WI38 (cell line): ENCODE measurements at regions not wholly inside any gene's neighbourhood (a gene's known extent, or its start where the extent isn't known, plus 50 kb on each side); places are given as distances from the start of the nearest gene placed in this dataset.
"Not testable (repeated sequence)": the region's sequence is repeated elsewhere in the genome, so short reads cannot be mapped to it uniquely, and the experiment has no call there.

ENCODE experiments used
- H3K4me3 ChIP-seq: 2 replicates; pipeline ENCODE4 v1.5.1; 2011; ENCODE audit warnings: low read depth, mild to moderate bottlenecking, control low read depth, low read length
- TF ChIP-seq, protein P1 (sequence below): IDR thresholded peaks from 2 replicates; pipeline ENCODE4 v1.5.1; 2012; ENCODE audit warnings: low read depth, mild to moderate bottlenecking, control low read depth, low read length

DNA sequence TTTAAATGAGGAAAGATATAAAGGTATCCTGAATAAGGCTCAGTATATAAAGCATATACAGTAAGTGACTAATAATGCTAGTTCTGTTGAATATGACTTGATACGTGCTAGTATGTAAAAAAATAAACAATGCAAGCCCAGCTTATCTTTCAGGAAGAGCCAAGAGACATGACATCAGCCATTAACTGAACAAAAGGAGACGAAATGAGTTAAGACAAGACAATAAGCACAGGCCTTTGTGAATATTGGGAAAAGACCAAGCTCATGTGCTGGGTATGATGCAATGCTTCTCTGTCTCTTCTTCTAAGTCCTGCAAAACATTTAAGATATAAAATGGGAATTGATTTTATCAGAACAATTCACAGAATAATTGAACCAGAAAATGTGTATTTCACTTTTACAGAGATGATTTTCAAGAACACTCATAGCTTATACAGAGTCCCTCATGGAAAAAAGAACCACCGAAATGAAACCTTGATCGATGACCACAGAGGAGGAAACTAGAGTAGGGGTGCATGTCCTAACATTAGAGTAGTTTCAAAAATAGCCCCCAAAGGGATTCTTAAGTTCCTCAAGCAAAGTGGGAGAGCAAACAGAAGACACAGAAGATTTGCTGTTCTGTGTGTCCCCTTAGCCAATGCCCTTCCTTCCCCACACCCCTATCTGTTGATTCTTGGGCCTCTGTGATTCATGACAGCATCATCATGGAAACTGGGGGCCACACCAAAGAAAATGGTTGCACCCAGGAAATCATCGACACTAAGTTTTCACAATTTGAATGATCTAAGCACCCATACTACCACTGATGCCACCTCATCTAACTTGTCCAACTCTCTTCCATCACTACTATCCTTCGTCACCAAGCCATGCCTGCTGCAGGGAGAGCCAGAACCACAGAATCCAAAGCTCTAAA lies 68.0 kb upstream of the CRIM1 start:
- H3K4me3 ChIP-seq: no peak overlapping the region
- TF ChIP-seq, protein P1, sequence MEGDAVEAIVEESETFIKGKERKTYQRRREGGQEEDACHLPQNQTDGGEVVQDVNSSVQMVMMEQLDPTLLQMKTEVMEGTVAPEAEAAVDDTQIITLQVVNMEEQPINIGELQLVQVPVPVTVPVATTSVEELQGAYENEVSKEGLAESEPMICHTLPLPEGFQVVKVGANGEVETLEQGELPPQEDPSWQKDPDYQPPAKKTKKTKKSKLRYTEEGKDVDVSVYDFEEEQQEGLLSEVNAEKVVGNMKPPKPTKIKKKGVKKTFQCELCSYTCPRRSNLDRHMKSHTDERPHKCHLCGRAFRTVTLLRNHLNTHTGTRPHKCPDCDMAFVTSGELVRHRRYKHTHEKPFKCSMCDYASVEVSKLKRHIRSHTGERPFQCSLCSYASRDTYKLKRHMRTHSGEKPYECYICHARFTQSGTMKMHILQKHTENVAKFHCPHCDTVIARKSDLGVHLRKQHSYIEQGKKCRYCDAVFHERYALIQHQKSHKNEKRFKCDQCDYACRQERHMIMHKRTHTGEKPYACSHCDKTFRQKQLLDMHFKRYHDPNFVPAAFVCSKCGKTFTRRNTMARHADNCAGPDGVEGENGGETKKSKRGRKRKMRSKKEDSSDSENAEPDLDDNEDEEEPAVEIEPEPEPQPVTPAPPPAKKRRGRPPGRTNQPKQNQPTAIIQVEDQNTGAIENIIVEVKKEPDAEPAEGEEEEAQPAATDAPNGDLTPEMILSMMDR: no peak

DNA sequence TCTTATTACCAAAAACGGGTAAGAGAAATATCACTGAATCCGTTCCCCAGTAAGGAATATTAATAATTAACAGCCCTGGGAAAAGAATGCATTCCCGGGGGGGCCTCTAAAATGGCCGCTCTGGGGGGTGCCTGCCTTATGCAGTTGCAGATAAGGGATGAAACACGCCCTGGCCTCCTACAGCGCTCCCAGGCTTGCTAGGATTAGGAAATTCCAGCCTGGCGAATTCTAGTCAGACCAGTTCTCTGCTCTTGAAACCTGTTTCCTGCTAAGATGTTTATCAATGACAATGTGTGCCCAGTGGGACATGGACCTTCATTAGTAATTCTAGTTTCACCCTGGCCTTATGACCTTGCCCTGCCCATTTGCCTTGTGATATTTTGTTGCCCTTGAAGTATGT lies 76.1 kb upstream of the CRIM1 start:
- H3K4me3 ChIP-seq: not testable (repeated sequence)

DNA sequence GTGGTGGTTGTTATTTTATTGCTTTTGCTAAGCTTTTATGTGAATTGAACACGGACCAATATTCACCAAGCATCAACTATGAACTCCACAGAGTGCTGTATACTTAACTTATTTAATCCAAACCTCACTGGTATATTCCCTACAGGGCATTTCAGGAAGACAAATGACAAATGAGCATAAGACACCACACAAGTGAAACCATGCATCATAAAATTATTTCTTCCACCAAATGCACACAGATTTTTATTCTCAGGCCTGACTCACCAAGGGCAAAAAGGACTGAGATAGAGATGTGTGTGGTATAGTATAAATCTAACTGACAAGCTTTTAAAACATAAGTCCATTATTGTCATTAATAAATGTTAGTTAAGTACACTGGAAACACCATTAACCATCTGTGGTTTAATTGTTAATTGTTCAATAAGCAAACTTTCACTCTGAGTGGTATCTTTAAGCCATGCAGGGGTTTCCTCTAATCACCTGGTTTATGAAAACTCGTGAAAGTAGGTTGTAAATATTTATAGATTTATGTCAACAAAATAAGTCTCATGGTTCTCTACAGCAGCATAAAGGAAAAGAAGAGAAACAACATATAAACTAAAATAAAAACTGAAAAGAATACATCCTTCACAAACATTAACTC lies 77.6 kb upstream of the CRIM1 start:
- no peak overlapping the region for H3K4me3 ChIP-seq
- TF ChIP-seq, protein P1: no peak

DNA sequence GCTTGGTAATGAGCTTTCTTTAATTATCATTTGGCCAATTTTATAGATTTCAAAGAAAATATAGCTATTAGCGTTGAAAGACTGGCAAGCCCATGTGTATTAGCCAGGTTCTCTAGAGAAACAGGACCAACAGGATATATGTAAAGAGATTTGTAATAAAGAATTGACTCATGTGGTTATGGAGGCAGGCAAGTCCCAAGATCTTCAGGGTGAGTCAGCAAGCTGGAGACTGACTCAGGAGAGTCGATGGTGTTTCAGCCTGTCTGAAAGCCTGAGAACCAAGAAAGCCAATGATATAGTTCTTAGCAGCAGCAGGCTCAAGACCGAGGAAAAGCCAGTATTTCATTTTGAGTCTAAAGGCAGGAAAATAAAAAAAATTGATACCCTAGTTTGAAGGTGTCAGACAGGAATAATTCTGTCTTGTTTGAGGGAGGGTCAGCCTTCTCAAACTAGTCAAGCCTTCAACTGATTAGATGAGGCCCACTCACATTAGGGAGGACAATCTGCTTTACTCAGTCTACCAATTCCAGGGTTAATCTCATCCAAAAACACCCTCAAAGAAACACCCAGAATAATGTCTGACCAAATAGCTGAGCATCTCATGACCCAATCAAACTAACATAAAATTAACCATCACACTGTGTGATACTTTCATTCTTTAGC lies 78.3 kb upstream of the CRIM1 start:
- TF ChIP-seq, protein P1: no peak
- H3K4me3 ChIP-seq: no peak overlapping the region

DNA sequence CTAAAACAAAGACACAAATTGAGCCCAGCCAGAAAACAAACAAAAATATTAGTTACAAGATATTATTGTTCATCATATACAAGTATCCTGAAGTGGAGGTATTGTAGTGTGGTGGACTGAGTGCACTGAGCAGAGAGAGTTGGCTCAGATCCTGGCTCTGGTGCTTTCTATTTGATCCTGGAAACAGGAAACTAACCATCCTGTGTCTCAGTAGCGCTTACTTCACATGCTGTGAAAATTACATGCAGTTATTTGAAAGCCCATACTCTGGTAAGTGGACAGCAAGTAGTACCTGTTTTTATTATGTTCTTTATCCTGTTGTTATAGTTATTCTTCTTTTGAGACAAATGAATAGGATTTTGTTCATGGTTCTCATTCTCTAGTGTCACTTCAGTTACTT lies 84.3 kb upstream of the CRIM1 start:
- TF ChIP-seq, protein P1: no peak
- no peak overlapping the region for H3K4me3 ChIP-seq

DNA sequence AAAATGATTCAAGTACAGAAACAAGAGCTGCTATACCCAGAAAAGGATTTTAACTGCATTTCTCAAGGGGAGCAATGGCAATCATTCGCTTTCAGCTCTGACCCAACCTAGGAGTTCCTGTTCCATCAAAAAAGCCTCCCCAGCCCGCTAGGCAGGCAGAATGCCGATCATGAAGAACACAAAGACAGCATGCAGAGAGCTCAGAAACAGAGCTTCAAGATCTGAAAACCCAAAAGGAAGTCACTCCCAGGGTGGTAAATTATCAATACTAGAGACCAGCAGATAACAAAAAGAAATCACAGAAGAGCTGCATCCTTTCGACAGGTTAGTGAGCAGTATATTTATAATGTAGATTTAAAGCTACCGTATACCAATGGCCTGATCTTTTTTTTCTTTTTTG lies 84.8 kb upstream of the CRIM1 start:
- no peak overlapping the region for H3K4me3 ChIP-seq
- TF ChIP-seq, protein P1: no peak

DNA sequence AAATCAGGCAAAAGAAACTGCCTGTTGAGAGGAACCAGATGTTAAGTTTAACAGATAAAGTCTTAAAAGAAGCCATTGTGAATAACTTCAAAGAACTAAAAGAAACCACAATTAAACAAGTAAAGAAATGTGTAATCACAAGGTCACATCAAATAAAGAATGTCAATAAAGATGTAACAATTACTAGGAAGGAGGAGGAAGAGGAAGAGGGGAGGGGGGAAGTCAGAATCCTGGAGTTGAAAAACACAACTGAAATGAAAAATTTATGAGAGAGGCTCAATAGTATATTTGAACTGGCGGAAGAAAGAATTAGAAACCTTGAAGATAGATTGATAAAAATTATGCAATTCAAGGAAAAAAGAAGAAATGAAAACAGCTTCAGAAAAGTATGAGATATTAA lies 88.4 kb upstream of the CRIM1 start:
- TF ChIP-seq, protein P1: no peak

More for the DNA sequence above, 88.4 kb upstream of the CRIM1 start:
- H3K4me3 ChIP-seq: no peak overlapping the region
